ENCODE measurements at regions not wholly inside any gene's neighbourhood (a gene's known extent, or its start where the extent isn't known, plus 50 kb on each side); places are given as distances from the start of the nearest gene placed in this dataset.
"Not testable (repeated sequence)": the region's sequence is repeated elsewhere in the genome, so short reads cannot be mapped to it uniquely, and the experiment has no call there.

- peak in 2 of 6 experiments; percentile 5 to 47 for DNase-seq
These were observed 83.5 kb upstream of the SPTLC3 start for GRCh38 chr20:12925210-12925755.

- DNase-seq, result no peak
These were observed 82.6 kb upstream of the SPTLC3 start for GRCh38 chr20:12925863-12926793.

GRCh38 chr20:12927489-12927888 lies 81.3 kb upstream of the SPTLC3 start:
- DNase-seq, result no peak

GRCh38 chr20:12928358-12928754 lies 80.4 kb upstream of the SPTLC3 start:
- DNase-seq, result no peak

- no peak for DNase-seq
These were observed 79.9 kb upstream of the SPTLC3 start for GRCh38 chr20:12928755-12929401.

- no peak for DNase-seq
These were observed 72.8 kb upstream of the SPTLC3 start for GRCh38 chr20:12936020-12936419.

GRCh38 chr20:12936524-12936923 lies 72.2 kb upstream of the SPTLC3 start:
- no peak for DNase-seq

GRCh38 chr20:12941025-12941424 lies 67.7 kb upstream of the SPTLC3 start:
- DNase-seq, result no peak

GRCh38 chr20:12942123-12942522 lies 66.6 kb upstream of the SPTLC3 start:
- no peak for DNase-seq

GRCh38 chr20:12946789-12947188 lies 62.0 kb upstream of the SPTLC3 start:
- DNase-seq, result no peak

- no peak for DNase-seq
These were observed 61.1 kb upstream of the SPTLC3 start for GRCh38 chr20:12947691-12948090.

GRCh38 chr20:12949429-12949980 lies 59.3 kb upstream of the SPTLC3 start:
- no peak for DNase-seq

- DNase-seq, result not testable (repeated sequence)
These were observed 54.5 kb upstream of the SPTLC3 start for GRCh38 chr20:12954254-12954653.

- DNase-seq, result no peak
These were observed 53.2 kb upstream of the SPTLC3 start for GRCh38 chr20:12955611-12956010.

GRCh38 chr20:12956303-12956702 lies 52.5 kb upstream of the SPTLC3 start:
- no peak for DNase-seq

GRCh38 chr20:12957968-12958367 lies 50.8 kb upstream of the SPTLC3 start:
- no peak for DNase-seq
